SK-N-DZ (cell line): ENCODE measurements at regions not wholly inside any gene's neighbourhood (a gene's known extent, or its start where the extent isn't known, plus 50 kb on each side); places are given as distances from the start of the nearest gene placed in this dataset.

ENCODE experiments used
- DNase-seq: peaks from one replicate; pipeline ENCODE4 v3.0.0-alpha.2; 2015; ENCODE audit warnings: low spot score

- DNase-seq: no peak
These were observed 345.2 kb upstream of the SLC8A1 start for GRCh38 chr2:40797120-40797519.

- no peak for DNase-seq
These were observed 352.0 kb upstream of the SLC8A1 start for GRCh38 chr2:40803900-40804299.

GRCh38 chr2:40809156-40809555, 357.3 kb upstream of the SLC8A1 start:
- no peak for DNase-seq

- DNase-seq: no peak
These were observed 362.7 kb upstream of the SLC8A1 start for GRCh38 chr2:40814616-40815015.

- DNase-seq: no peak
These were observed 368.4 kb upstream of the SLC8A1 start for GRCh38 chr2:40820319-40820718.

- no peak for DNase-seq
These were observed 371.6 kb upstream of the SLC8A1 start for GRCh38 chr2:40823478-40823877.

GRCh38 chr2:40824278-40824677, 372.4 kb upstream of the SLC8A1 start:
- no peak for DNase-seq

GRCh38 chr2:40827392-40827791, 375.5 kb upstream of the SLC8A1 start:
- DNase-seq: no peak

- DNase-seq: no peak
These were observed 379.5 kb upstream of the SLC8A1 start for GRCh38 chr2:40831321-40831873.

GRCh38 chr2:40841856-40842255, 390.0 kb upstream of the SLC8A1 start:
- DNase-seq: no peak

- no peak for DNase-seq
These were observed 392.7 kb upstream of the SLC8A1 start for GRCh38 chr2:40844353-40845277.

- no peak for DNase-seq
These were observed 399.8 kb upstream of the SLC8A1 start for GRCh38 chr2:40851661-40852060.

GRCh38 chr2:40859617-40860016, 407.7 kb upstream of the SLC8A1 start:
- DNase-seq: no peak

- DNase-seq: no peak
These were observed 415.9 kb upstream of the SLC8A1 start for GRCh38 chr2:40867829-40868228.

- DNase-seq: no peak
These were observed 420.7 kb upstream of the SLC8A1 start for GRCh38 chr2:40872580-40872979.

- no peak for DNase-seq
These were observed 422.5 kb upstream of the SLC8A1 start for GRCh38 chr2:40874380-40874779.

GRCh38 chr2:40877734-40878288, 425.9 kb upstream of the SLC8A1 start:
- no peak for DNase-seq

- DNase-seq: no peak
These were observed 427.4 kb upstream of the SLC8A1 start for GRCh38 chr2:40879305-40879704.

- no peak for DNase-seq
These were observed 434.2 kb upstream of the SLC8A1 start for GRCh38 chr2:40886100-40886499.

- no peak for DNase-seq
These were observed 434.8 kb upstream of the SLC8A1 start for GRCh38 chr2:40886655-40887054.

- peak; percentile 96 for DNase-seq
These were observed 444.5 kb upstream of the SLC8A1 start for GRCh38 chr2:40896358-40896757.

- DNase-seq: no peak
These were observed 462.8 kb upstream of the SLC8A1 start for GRCh38 chr2:40914666-40915065.

- DNase-seq: no peak
These were observed 463.8 kb upstream of the SLC8A1 start for GRCh38 chr2:40915651-40916050.
